Muscle of arm (tissue), 1 donor: ENCODE measurements at regions not wholly inside any gene's neighbourhood (a gene's known extent, or its start where the extent isn't known, plus 50 kb on each side); places are given as distances from the start of the nearest gene placed in this dataset.

Experiments used
- DNase-seq: peaks from one replicate; pipeline ENCODE4 v3.0.0-alpha.2; 2013

- no peak for DNase-seq
These were observed 113.3 kb upstream of the EEF1E1 start for GRCh38 chr6:8215631-8216030.

GRCh38 chr6:8213995-8214394 is 111.6 kb upstream of the EEF1E1 start:
- no peak for DNase-seq

DNA sequence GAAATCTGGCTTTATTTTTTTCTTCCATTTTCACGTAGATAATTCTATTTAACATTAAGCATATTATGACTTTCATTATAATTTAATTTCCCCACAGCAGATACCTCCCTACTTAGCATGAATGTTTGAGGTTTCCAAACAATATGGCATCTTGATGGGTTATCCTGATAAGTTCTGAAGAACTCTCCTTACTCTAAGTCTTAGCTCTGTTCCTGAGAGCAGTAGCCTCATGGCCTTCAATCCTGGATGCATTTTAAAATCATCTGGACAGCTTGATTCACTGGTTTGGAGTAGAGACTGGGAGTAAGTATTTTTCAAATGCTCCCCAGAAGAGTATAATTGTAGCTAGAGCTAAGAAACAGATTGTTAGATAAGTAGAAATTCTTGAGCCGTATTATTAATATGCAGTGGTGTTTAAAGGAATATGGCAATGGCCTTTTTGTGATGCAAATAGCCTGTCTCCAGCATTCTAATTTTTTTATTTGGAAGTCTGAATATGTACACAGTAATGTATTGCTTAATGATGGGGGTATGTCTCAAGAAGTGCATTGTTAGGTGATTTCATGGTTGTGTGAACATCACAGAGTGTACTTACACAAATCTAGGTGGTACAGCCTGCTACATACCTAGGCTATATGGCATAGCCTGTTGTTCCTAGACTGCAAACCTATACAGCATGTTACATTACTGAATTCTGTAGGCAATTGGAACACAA is 110.5 kb upstream of the EEF1E1 start:
- DNase-seq: no peak

DNA sequence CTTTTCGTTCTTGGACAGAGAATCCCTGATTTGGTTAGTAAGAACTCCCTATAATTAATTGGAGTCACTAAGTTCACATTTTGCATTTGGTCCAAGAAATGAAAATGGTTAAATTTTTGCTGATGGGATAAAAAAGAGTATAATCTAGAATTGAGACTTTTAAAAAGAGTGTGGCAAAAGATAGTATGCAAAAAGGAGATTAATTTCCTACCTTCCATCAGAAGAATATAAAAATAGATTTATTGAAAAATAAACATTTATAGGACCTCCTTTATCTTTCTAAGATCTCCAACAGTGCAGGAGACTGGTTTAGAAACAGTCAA is 105.5 kb upstream of the EEF1E1 start:
- no peak for DNase-seq

- DNase-seq: no peak
These were observed 105.0 kb upstream of the EEF1E1 start for GRCh38 chr6:8207191-8207868.

- DNase-seq: no peak
These were observed 101.0 kb upstream of the EEF1E1 start for GRCh38 chr6:8203337-8203736.

- DNase-seq: no peak
These were observed 99.3 kb upstream of the EEF1E1 start for GRCh38 chr6:8201679-8202078.

GRCh38 chr6:8200255-8200654 is 97.9 kb upstream of the EEF1E1 start:
- no peak for DNase-seq

GRCh38 chr6:8195714-8196102 is 93.4 kb upstream of the EEF1E1 start:
- no peak for DNase-seq

DNA sequence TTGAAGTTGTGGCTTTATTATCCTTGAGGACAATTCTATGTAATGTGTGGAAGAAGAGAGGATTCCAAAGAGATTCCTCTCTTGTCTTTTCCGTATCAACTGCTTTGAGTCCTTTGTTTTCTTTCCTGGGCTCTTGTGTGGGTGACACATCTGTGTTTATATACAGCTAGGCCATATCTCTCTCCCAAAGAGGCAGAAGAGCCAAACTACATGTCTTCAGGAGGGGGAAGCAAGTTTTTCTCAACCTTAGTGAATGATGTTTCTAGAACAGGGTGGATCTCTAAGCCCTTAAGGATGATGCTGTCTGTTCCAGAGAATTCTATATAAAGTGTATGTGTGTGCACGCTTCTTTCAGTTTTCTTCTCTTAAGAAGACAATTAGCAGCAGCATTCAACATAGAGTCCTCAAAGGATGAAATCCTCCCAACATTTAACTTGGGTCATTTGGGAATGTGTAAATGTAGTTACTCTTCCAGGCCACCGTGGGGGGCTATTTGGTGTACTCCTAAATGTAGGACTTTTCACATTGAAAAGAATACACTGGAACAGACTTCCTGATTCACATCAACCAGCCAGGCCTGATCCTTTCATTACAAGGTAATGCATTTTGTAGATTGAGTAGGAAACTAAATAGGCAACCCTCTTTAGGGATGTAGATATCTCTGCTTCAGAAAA is 92.8 kb upstream of the EEF1E1 start:
- no peak for DNase-seq

DNA sequence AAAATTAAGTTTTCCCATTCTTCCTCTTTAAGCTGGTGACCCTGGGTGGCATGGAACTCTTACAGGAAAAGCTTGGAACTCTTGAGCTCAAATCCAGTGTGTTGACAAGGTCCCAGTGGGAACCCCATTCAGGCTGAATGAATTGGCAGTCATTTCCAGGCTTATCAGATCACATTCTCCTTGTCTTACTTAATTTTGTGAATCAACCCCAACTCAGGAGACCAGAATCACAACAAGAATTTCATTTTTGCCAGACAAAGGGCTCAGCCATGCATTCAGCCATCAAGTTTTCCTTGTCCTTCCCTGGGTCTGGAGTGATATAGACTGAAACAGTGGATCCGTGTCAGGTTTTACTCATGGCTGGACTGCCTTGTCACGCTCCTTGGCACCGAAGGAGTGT is 92.1 kb upstream of the EEF1E1 start:
- DNase-seq: no peak

- DNase-seq: no peak
These were observed 91.2 kb upstream of the EEF1E1 start for GRCh38 chr6:8193541-8193940.

- DNase-seq: no peak
These were observed 90.2 kb upstream of the EEF1E1 start for GRCh38 chr6:8192597-8192996.

- DNase-seq: no peak
These were observed 89.7 kb upstream of the EEF1E1 start for GRCh38 chr6:8192067-8192466.

- DNase-seq: no peak
These were observed 89.3 kb upstream of the EEF1E1 start for GRCh38 chr6:8191629-8192028.

GRCh38 chr6:8187209-8187608 is 84.9 kb upstream of the EEF1E1 start:
- no peak for DNase-seq

- no peak for DNase-seq
These were observed 80.7 kb upstream of the EEF1E1 start for GRCh38 chr6:8182902-8183665.

DNA sequence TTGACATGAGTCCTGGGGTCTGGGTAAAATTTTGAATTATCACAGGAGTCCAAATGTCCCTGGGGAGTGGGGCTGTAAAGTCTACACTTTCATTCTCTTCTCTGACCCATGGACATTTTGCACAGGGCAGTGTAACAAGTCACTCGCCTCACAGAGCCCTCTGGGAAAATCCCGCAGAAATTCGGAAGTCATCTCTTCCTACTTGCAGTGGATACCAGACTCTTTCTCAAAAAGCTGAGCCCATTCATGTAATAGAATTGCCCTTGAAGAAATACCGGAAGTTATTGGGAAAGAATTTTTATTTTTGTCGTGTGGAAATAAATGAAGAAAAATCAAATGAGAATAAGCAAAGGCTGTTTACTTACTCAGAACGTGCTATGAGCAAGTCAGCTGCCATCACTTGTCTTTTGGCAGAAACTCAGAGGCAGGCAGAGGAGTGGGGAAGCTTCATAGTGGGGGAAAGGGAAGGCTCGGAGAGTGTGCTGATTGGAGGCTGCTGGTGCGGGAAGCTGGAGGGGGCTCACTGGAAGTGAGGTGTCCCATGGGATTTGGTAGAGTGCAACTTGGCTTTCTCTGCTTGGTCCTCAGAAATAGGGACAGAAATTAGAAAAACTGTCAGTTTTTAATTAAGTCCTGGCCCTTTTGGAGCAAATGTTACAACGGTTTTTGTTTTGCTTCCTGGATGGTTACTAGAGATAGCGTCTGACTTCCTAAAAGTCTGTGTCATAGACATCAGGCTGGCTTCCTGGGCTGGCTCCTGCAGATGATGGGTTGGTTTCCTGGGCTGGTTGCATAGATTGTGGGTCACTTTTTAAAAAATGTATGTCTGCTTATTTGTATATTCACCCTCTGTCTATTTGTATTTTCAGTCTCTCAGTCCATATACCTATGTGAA is 79.8 kb upstream of the EEF1E1 start:
- no peak for DNase-seq

GRCh38 chr6:8181160-8181881 is 79.0 kb upstream of the EEF1E1 start:
- no peak for DNase-seq

GRCh38 chr6:8180327-8181159 is 78.2 kb upstream of the EEF1E1 start:
- no peak for DNase-seq
